ENCODE measurements at regions not wholly inside any gene's neighbourhood (a gene's known extent, or its start where the extent isn't known, plus 50 kb on each side); places are given as distances from the start of the nearest gene placed in this dataset.

- DNase-seq = no peak
Measured at GRCh38 chr9:89889865-89890264, 285.1 kb downstream of the GADD45G start.

- DNase-seq = no peak
Measured at GRCh38 chr9:89890326-89890980, 285.6 kb downstream of the GADD45G start.

- DNase-seq = no peak
Measured at GRCh38 chr9:89891221-89891590, 286.4 kb downstream of the GADD45G start.

GRCh38 chr9:89891591-89892304 is 286.9 kb downstream of the GADD45G start:
- no peak for DNase-seq

- no peak for DNase-seq
Measured at GRCh38 chr9:89892920-89893319, 288.1 kb downstream of the GADD45G start.

- DNase-seq = no peak
Measured at GRCh38 chr9:89893886-89894285, 289.1 kb downstream of the GADD45G start.

GRCh38 chr9:89896806-89897340 is 292.1 kb downstream of the GADD45G start:
- no peak for DNase-seq

- no peak for DNase-seq
Measured at GRCh38 chr9:89899573-89899972, 294.8 kb downstream of the GADD45G start.

- no peak for DNase-seq
Measured at GRCh38 chr9:89901920-89902319, 297.1 kb downstream of the GADD45G start.

GRCh38 chr9:89902450-89903140 is 297.8 kb downstream of the GADD45G start:
- no peak for DNase-seq

GRCh38 chr9:89903141-89903475 is 298.3 kb downstream of the GADD45G start:
- DNase-seq = no peak

GRCh38 chr9:89905606-89906338 is 301.0 kb downstream of the GADD45G start:
- no peak for DNase-seq

- DNase-seq = no peak
Measured at GRCh38 chr9:89911721-89912604, 307.2 kb downstream of the GADD45G start.

- no peak for DNase-seq
Measured at GRCh38 chr9:89912605-89912953, 307.8 kb downstream of the GADD45G start.

GRCh38 chr9:89915187-89915586 is 310.4 kb downstream of the GADD45G start:
- no peak for DNase-seq

- no peak for DNase-seq
Measured at GRCh38 chr9:89916001-89916597, 311.3 kb downstream of the GADD45G start.

GRCh38 chr9:89917861-89918260 is 313.0 kb downstream of the GADD45G start:
- DNase-seq = no peak

GRCh38 chr9:89919171-89919681 is 314.4 kb downstream of the GADD45G start:
- DNase-seq = no peak

GRCh38 chr9:89920131-89920530 is 315.3 kb downstream of the GADD45G start:
- no peak for DNase-seq

GRCh38 chr9:89920951-89921350 is 316.1 kb downstream of the GADD45G start:
- no peak for DNase-seq

GRCh38 chr9:89922099-89922498 is 317.3 kb downstream of the GADD45G start:
- DNase-seq = no peak

GRCh38 chr9:89923174-89923573 is 318.4 kb downstream of the GADD45G start:
- no peak for DNase-seq
